Fibroblast of lung (primary cell): ENCODE measurements at regions not wholly inside any gene's neighbourhood (a gene's known extent, or its start where the extent isn't known, plus 50 kb on each side); places are given as distances from the start of the nearest gene placed in this dataset.

ENCODE experiments used
- CTCF ChIP-seq, 2 donors: IDR thresholded peaks in 1 of 2; conservative IDR thresholded peaks in 1 of 2; 1 replicate in 1 of 2; 2 replicates in 1 of 2; pipeline ENCODE4 v1.5.1; 2011 to 2012; ENCODE audit warnings: low read length in 2 of 2, control low read depth in 1 of 2, inconsistent platforms in 1 of 2, low read depth in 1 of 2, mild to moderate bottlenecking in 1 of 2
- EZH2 ChIP-seq: IDR thresholded peaks from 2 replicates; pipeline ENCODE4 v1.5.1; 2012; ENCODE audit warnings: low read length, control low read depth, mild to moderate bottlenecking; ENCODE audit errors: missing control alignments

- TF ChIP-seq EZH2 = no peak
- TF ChIP-seq CTCF (conservative IDR thresholded peaks at IDR 0.05 in 1 of 2, IDR thresholded peaks at IDR 0.05 in 1 of 2; ENCODE audit: low read depth in 1 of 2, low read length in 2 of 2) = no peak
These were observed 66.8 kb upstream of the ASB17 start for GRCh38 chr1:75999034-75999433.
